Kidney epithelial cell (primary cell): ENCODE measurements at regions not wholly inside any gene's neighbourhood (a gene's known extent, or its start where the extent isn't known, plus 50 kb on each side); places are given as distances from the start of the nearest gene placed in this dataset.

Experiments used
- DNase-seq: peaks from one replicate; pipeline ENCODE4 v3.0.0-alpha.2; 2010; ENCODE audit warnings: low read depth
- H3K27me3 ChIP-seq: 2 replicates; pipeline ENCODE4 v1.6.0; 2011; ENCODE audit warnings: low read length; ENCODE audit not compliant: control insufficient read depth, insufficient read depth
- H3K36me3 ChIP-seq: 2 replicates; pipeline ENCODE4 v1.5.1; 2011; ENCODE audit warnings: low read length; ENCODE audit not compliant: control insufficient read depth, insufficient read depth
- H3K4me3 ChIP-seq: 2 replicates; pipeline ENCODE4 v1.5.1; 2011; ENCODE audit warnings: low read depth, mild to moderate bottlenecking, control low read depth, low read length
- TF ChIP-seq, protein P1 (sequence below): IDR thresholded peaks from 2 replicates; pipeline ENCODE4 v1.5.1; 2011; ENCODE audit warnings: mild to moderate bottlenecking, moderate library complexity, low read length, control low read depth, inconsistent platforms; ENCODE audit not compliant: insufficient read depth, poor library complexity, severe bottlenecking

DNA sequence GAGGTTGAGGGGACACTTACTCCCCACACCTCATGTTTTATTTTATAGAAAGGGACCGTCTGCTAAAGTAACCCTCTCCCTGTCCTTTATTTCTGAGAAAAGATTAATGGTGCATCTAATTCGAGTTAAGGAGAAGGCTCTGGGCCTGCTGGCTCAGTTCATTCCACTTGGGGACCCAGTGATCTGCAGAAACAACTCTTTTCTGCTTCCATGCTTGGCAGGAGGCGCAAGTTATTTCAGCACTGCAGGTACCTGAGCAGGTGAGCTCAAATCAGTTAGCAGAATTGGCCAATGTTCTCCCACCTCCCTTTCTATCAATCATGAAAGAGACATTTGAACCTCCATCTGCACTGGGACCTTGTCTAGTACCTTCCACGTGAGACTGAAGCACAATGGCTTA lies 396.1 kb downstream of the SFMBT2 start:
- TF ChIP-seq, protein P1, sequence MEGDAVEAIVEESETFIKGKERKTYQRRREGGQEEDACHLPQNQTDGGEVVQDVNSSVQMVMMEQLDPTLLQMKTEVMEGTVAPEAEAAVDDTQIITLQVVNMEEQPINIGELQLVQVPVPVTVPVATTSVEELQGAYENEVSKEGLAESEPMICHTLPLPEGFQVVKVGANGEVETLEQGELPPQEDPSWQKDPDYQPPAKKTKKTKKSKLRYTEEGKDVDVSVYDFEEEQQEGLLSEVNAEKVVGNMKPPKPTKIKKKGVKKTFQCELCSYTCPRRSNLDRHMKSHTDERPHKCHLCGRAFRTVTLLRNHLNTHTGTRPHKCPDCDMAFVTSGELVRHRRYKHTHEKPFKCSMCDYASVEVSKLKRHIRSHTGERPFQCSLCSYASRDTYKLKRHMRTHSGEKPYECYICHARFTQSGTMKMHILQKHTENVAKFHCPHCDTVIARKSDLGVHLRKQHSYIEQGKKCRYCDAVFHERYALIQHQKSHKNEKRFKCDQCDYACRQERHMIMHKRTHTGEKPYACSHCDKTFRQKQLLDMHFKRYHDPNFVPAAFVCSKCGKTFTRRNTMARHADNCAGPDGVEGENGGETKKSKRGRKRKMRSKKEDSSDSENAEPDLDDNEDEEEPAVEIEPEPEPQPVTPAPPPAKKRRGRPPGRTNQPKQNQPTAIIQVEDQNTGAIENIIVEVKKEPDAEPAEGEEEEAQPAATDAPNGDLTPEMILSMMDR = no peak
- Histone ChIP-seq H3K36me3 (no peaks in the 10 kb centered on the region), H3K27me3 (no peaks in the 10 kb centered on the region), H3K4me3 (no peak overlapping the region)
- DNase-seq = no peak

DNA sequence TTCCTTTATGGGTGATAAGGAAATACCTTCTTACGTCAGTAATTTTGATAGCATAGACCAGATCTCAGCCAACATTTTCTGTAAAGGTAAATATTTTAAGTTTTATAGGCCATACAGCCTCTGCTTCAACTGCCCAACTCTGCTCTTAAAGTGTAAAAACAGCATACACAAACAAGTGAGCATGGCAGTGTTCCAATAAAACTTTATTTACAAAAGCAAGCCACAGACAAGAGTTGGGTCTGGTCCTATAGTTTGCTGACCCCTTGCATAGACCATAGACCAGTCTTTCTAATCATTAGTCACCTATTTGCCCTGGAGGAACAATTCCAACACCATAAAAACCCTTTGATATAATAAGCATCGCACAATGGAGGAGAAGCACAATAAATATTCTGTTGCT lies 398.8 kb downstream of the SFMBT2 start:
- Histone ChIP-seq H3K4me3 (no peak overlapping the region), H3K36me3 (no peaks in the 10 kb centered on the region), H3K27me3 (no peaks in the 10 kb centered on the region)
- no peak for DNase-seq
- TF ChIP-seq, protein P1 = no peak

DNA sequence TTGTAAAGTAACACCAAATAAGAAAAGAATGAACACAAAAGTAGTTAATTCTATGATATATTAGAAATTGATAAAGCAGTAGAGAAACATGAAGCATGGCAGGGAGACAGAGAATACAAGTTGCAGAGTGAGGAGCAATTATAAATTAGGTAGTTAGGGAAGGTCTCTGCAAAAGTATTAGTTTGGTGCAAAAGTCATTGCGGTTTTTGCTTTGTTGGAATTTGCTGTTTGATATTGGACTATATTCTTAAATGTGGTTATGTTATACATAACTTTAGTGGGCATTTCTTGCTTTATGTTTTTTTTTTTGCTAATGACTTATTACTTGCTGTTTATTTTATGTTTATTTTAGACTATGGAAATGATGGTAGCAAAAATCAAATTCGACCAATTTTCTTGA lies 402.2 kb downstream of the SFMBT2 start:
- DNase-seq = no peak
- Histone ChIP-seq H3K27me3 (no peaks in the 10 kb centered on the region), H3K36me3 (no peaks in the 10 kb centered on the region), H3K4me3 (no peak overlapping the region)
- TF ChIP-seq, protein P1 = no peak

DNA sequence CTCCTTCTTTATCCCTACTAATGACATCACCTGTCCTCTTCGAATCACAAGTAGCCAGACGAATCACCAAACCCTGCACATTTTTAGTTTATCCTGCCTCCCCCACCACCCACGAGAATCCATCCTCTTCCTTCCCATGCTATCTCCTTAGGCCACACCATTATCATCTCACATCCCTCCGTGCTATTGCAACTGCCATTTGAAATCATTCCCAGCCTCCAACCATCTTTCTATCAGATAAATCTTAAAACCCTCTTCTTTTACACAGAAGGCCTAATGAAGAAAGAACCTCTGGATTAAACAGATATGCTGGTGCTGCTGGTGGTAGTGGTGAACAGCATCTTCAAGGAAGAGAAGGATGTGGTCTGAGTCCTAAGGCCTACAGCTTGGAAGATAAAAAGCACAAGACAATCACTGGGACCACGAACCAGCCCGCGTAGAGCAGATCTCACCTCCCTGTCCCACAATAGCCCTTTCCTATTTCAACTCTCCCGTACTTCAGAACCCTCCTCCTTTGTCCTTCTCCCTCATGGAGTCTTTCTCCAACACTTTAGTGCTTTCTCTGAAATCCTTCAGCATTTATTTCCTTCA lies 403.1 kb downstream of the SFMBT2 start:
- TF ChIP-seq, protein P1 = no peak

DNA sequence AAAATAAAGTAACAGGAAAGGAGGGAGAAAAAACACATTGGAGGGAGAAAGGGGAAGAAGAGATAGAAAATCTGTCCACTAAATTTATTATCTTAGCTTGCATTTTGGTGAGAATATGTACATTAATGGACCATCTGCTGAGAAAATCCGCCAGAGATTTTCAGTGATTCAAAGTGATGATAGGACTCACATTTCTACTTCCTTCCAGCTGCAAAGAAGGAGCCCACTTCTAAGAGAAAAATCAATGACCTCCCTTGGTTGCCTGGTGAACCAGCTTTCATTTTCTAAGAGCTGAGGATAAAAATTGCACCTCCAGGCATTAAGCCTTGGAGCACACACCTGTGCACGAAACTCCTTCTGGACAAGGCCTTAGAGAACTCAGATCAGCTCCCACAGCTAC lies 404.3 kb downstream of the SFMBT2 start:
- TF ChIP-seq, protein P1 = no peak
- H3K36me3 ChIP-seq = no peaks in the 10 kb centered on the region
- H3K4me3 ChIP-seq = no peak overlapping the region
- DNase-seq = no peak
- H3K27me3 ChIP-seq = no peaks in the 10 kb centered on the region

More for the DNA sequence above, 403.1 kb downstream of the SFMBT2 start:
- Histone ChIP-seq H3K27me3 (no peaks in the 10 kb centered on the region), H3K36me3 (no peaks in the 10 kb centered on the region), H3K4me3 (no peak overlapping the region)
- no peak for DNase-seq

DNA sequence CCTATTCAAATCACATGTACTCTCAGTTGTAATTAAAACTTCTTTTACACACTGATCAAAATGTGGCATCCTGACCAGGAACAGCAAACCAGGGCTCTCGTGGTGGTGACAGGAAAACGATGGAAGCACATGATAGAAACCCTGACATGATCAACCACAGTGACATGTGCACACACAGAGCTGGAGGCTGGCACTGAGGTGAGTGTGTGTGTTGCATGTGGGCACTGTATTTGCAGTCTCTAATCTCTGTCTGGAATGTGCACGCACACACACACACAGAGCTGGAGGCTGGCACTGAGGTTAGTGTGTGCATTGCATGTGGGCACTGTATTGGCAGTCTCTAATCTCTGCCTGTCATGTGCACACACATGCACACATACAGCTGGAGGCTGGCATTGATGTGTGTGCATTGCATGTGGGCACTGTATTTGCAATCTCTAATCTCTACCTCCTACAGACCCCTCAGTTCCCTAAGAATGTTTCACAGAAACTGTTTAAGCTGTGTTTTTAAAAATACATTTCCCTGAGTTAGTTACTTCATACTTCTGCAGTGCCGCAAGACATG lies 406.9 kb downstream of the SFMBT2 start:
- Histone ChIP-seq H3K27me3 (no peaks in the 10 kb centered on the region), H3K36me3 (no peaks in the 10 kb centered on the region), H3K4me3 (no peak overlapping the region)
- DNase-seq = no peak
- TF ChIP-seq, protein P1 = no peak
